GM12891 (cell line): ENCODE measurements at regions not wholly inside any gene's neighbourhood (a gene's known extent, or its start where the extent isn't known, plus 50 kb on each side); places are given as distances from the start of the nearest gene placed in this dataset.

ENCODE experiments used
- POLR2A ChIP-seq: IDR thresholded peaks from 2 replicates; pipeline ENCODE4 v1.6.1; 2011; ENCODE audit warnings: low read depth, low read length, control low read depth
- POLR2AphosphoS5 ChIP-seq: IDR thresholded peaks from 2 replicates; pipeline ENCODE4 v1.6.1; 2011; ENCODE audit warnings: low read depth, low read length, control low read depth
- POU2F2 ChIP-seq: IDR thresholded peaks from 2 replicates; pipeline ENCODE4 v1.6.1; 2011; ENCODE audit warnings: low read depth, mild to moderate bottlenecking, control low read depth, low read length, moderate library complexity
- SPI1 ChIP-seq: IDR thresholded peaks from 2 replicates; pipeline ENCODE4 v1.6.1; 2011; ENCODE audit warnings: low read depth, low read length, control low read depth

DNA sequence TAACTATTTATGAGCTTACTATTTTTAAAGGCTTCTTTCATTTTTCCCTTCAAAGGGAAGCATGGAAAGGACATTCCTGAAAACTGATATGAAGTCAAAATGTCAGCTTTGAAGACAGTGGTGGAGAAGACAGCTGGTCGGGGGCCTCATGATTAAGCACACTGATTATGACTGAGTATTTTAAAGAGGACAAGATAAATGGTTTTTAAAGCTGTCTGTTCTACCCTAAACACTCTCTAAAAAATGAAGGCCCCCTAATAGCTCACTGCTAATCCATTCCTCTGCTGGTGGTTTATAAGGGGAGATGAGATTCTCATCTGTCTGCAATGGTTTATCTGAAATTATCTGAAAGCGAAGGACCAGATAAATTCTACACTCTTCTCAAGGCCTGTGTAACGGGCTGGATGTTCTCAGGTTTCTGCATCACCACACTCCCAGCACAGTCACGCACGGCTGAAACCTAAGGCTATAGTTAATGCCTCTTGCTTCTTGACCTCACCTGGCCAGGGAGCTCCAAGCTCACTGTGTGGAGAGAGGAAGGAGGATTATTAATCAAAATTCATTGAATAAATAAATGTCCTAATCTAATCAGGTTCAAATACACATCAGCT is 86.9 kb upstream of the DOCK9 start:
- TF ChIP-seq SPI1 = no peak
- no peak for TF ChIP-seq POLR2AphosphoS5
- no peak for TF ChIP-seq POLR2A
- TF ChIP-seq POU2F2 = no peak
